GM23338 (cell line): ENCODE measurements at regions not wholly inside any gene's neighbourhood (a gene's known extent, or its start where the extent isn't known, plus 50 kb on each side); places are given as distances from the start of the nearest gene placed in this dataset.

Experiments
- ATAC-seq: fragments of 200-7000 bp; cut with Tn5 transposase; 3 replicates; pipeline ENCODE4 v1.9.1; 2020
- DNase-seq: peaks from one replicate; pipeline ENCODE4 v3.0.0-alpha.2; 2015; ENCODE audit warnings: low spot score
- H2AFZ ChIP-seq: fragments of 200-600 bp; sonication (generic); 2 replicates; pipeline ENCODE4 v1.8.0; 2016; ENCODE audit warnings: antibody characterized with exemption, mild to moderate bottlenecking, moderate library complexity
- H3F3A ChIP-seq: fragments of 200-600 bp; sonication (generic); replicated peaks from 2 replicates; pipeline ENCODE4 v1.8.0; 2017; ENCODE audit warnings: antibody characterized with exemption, mixed run types, low read depth
- H3K27ac ChIP-seq: fragments of 200-600 bp; sonication (generic); 2 replicates; pipeline ENCODE4 v1.6.1; 2016; ENCODE audit warnings: low read depth
- H3K27me3 ChIP-seq: fragments of 200-600 bp; sonication (generic); 2 replicates; pipeline ENCODE4 v1.8.0; 2016; ENCODE audit warnings: mild to moderate bottlenecking, mixed run types, moderate library complexity; ENCODE audit not compliant: insufficient read depth
- H3K36me3 ChIP-seq: fragments of 200-600 bp; sonication (generic); 2 replicates; pipeline ENCODE4 v1.8.0; 2016; ENCODE audit warnings: mild to moderate bottlenecking; ENCODE audit not compliant: insufficient read depth
- H3K4me1 ChIP-seq: fragments of 200-600 bp; sonication (generic); 2 replicates; pipeline ENCODE4 v1.8.0; 2016; ENCODE audit warnings: mild to moderate bottlenecking, moderate library complexity; ENCODE audit not compliant: insufficient read depth
- H3K4me2 ChIP-seq: fragments of 200-600 bp; sonication (generic); 2 replicates; pipeline ENCODE4 v1.7.1; 2017; ENCODE audit warnings: mixed run types
- H3K4me3 ChIP-seq: fragments of 200-600 bp; sonication (generic); 2 replicates; pipeline ENCODE4 v1.6.1; 2016; ENCODE audit warnings: mixed run types
- H3K79me2 ChIP-seq: fragments of 200-600 bp; sonication (generic); replicated peaks from 2 replicates; pipeline ENCODE4 v1.8.0; 2017; ENCODE audit warnings: mild to moderate bottlenecking; ENCODE audit not compliant: insufficient read depth
- H3K9me2 ChIP-seq: fragments of 200-600 bp; sonication (generic); 2 replicates; pipeline ENCODE4 v1.8.0; 2017; ENCODE audit not compliant: insufficient read depth
- H4K20me1 ChIP-seq: fragments of 200-600 bp; sonication (generic); replicated peaks from 2 replicates; pipeline ENCODE4 v1.8.0; 2017; ENCODE audit warnings: mild to moderate bottlenecking; ENCODE audit not compliant: insufficient read depth
- H3K27ac Mint-ChIP-seq: 2 replicates; pipeline ENCODE4 v1.8.0; 2020; ENCODE audit warnings: inconsistent platforms, mild to moderate bottlenecking, moderate library complexity, mixed read lengths
- H3K27me3 Mint-ChIP-seq: 3 replicates; pipeline ENCODE4 v1.8.0; 2022; ENCODE audit warnings: low read depth, mild to moderate bottlenecking, moderate library complexity, mixed read lengths, inconsistent platforms; ENCODE audit not compliant: insufficient read depth, poor library complexity
- H3K36me3 Mint-ChIP-seq: 3 replicates; pipeline ENCODE4 v1.8.0; 2021; ENCODE audit warnings: low read depth, mild to moderate bottlenecking, inconsistent platforms, moderate library complexity, mixed read lengths
- H3K4me1 Mint-ChIP-seq: 3 replicates; pipeline ENCODE4 v1.8.0; 2020; ENCODE audit warnings: mild to moderate bottlenecking, inconsistent platforms, mixed read lengths
- H3K4me3 Mint-ChIP-seq: 3 replicates; pipeline ENCODE4 v1.8.0; 2021; ENCODE audit warnings: moderate library complexity, mild to moderate bottlenecking, inconsistent platforms, mixed read lengths
- H3K9me3 Mint-ChIP-seq: 3 replicates; pipeline ENCODE4 v1.8.0; 2020; ENCODE audit warnings: moderate library complexity, mild to moderate bottlenecking, inconsistent platforms, mixed read lengths
- CREB1 ChIP-seq: fragments of 250-450 bp; sonication (Bioruptor Pico); IDR thresholded peaks from 2 replicates; pipeline ENCODE4 v1.5.0; 2020; ENCODE audit warnings: low read depth, mild to moderate bottlenecking, moderate library complexity
- ETS1 ChIP-seq: IDR thresholded peaks from 2 replicates; pipeline ENCODE4 v1.6.1; 2016; ENCODE audit warnings: antibody characterized with exemption
- EZH2 ChIP-seq: fragments of 200-600 bp; sonication (generic); IDR thresholded peaks from one replicate; pipeline ENCODE4 v1.8.0; 2017; ENCODE audit warnings: antibody characterized with exemption, mild to moderate bottlenecking, low read depth; ENCODE audit not compliant: unreplicated experiment
- NANOG ChIP-seq: IDR thresholded peaks from 2 replicates; pipeline ENCODE4 v1.6.1; 2016; ENCODE audit warnings: antibody characterized with exemption, borderline replicate concordance
- POLR2AphosphoS5 ChIP-seq: IDR thresholded peaks from 2 replicates; pipeline ENCODE4 v1.6.1; 2016; ENCODE audit warnings: antibody characterized with exemption, low read depth
- STAT1 ChIP-seq: IDR thresholded peaks from one replicate; pipeline ENCODE4 v1.6.1; 2016; ENCODE audit warnings: antibody characterized with exemption; ENCODE audit not compliant: unreplicated experiment
- ZNF114 ChIP-seq: fragments of 250-450 bp; sonication (Bioruptor Pico); IDR thresholded peaks from 2 replicates; pipeline ENCODE4 v1.5.0; 2020; ENCODE audit warnings: mild to moderate bottlenecking, moderate library complexity
- TF ChIP-seq, protein P1 (sequence below), 2 experiments: fragments of 200-600 bp in 1 of 2; sonication (generic) in 1 of 2; conservative IDR thresholded peaks; 2 replicates each; pipeline versions ENCODE4 v1.5.1 to v1.6.1; 2016 to 2017; ENCODE audit warnings: antibody characterized with exemption in 2 of 2, low read depth in 2 of 2, mild to moderate bottlenecking in 2 of 2, moderate library complexity in 1 of 2
- TF ChIP-seq, protein P2 (sequence below): IDR thresholded peaks from one replicate; pipeline ENCODE4 v1.6.1; 2018; ENCODE audit warnings: antibody characterized with exemption; ENCODE audit not compliant: unreplicated experiment
- TF ChIP-seq, protein P3 (sequence below): fragments of 250-450 bp; sonication (Bioruptor Pico); IDR thresholded peaks from 2 replicates; pipeline ENCODE4 v1.5.0; 2020; ENCODE audit warnings: mild to moderate bottlenecking, moderate library complexity

- H3K4me3 ChIP-seq = no peak overlapping the region
- Mint-ChIP-seq H3K27me3 (no peaks in the 10 kb centered on the region), H3K36me3 (peaks cover 5% of the 10 kb centered on the region; the same call in 2 of the 3 replicates), H3K9me3 (peaks cover 6% of the 10 kb centered on the region), H3K4me3 (no peak overlapping the region), H3K4me1 (peaks cover 7% of the 10 kb centered on the region), H3K27ac (no peak overlapping the region)
- H3K27me3 ChIP-seq = no peaks in the 10 kb centered on the region
- H3F3A ChIP-seq = no peaks in the 10 kb centered on the region
- ATAC-seq (no peak), DNase-seq (no peak)
- H4K20me1 ChIP-seq = no peaks in the 10 kb centered on the region
- no peak overlapping the region for H3K27ac ChIP-seq
- H2AFZ ChIP-seq = no peak overlapping the region
- peaks cover 8% of the 10 kb centered on the region; the same call in 1 of the 2 replicates for H3K4me1 ChIP-seq
- TF ChIP-seq, protein P1, sequence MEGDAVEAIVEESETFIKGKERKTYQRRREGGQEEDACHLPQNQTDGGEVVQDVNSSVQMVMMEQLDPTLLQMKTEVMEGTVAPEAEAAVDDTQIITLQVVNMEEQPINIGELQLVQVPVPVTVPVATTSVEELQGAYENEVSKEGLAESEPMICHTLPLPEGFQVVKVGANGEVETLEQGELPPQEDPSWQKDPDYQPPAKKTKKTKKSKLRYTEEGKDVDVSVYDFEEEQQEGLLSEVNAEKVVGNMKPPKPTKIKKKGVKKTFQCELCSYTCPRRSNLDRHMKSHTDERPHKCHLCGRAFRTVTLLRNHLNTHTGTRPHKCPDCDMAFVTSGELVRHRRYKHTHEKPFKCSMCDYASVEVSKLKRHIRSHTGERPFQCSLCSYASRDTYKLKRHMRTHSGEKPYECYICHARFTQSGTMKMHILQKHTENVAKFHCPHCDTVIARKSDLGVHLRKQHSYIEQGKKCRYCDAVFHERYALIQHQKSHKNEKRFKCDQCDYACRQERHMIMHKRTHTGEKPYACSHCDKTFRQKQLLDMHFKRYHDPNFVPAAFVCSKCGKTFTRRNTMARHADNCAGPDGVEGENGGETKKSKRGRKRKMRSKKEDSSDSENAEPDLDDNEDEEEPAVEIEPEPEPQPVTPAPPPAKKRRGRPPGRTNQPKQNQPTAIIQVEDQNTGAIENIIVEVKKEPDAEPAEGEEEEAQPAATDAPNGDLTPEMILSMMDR (conservative IDR thresholded peaks at IDR 0.05; ENCODE audit: low read depth in 2 of 2) = no peak
- TF ChIP-seq ZNF114 (CRISPR knock-in tag) (no peak), STAT1 (no peak), CREB1 (CRISPR knock-in tag) (no peak), EZH2 (no peak), POLR2AphosphoS5 (no peak), ETS1 (no peak), NANOG (no peak)
- TF ChIP-seq, protein P2, sequence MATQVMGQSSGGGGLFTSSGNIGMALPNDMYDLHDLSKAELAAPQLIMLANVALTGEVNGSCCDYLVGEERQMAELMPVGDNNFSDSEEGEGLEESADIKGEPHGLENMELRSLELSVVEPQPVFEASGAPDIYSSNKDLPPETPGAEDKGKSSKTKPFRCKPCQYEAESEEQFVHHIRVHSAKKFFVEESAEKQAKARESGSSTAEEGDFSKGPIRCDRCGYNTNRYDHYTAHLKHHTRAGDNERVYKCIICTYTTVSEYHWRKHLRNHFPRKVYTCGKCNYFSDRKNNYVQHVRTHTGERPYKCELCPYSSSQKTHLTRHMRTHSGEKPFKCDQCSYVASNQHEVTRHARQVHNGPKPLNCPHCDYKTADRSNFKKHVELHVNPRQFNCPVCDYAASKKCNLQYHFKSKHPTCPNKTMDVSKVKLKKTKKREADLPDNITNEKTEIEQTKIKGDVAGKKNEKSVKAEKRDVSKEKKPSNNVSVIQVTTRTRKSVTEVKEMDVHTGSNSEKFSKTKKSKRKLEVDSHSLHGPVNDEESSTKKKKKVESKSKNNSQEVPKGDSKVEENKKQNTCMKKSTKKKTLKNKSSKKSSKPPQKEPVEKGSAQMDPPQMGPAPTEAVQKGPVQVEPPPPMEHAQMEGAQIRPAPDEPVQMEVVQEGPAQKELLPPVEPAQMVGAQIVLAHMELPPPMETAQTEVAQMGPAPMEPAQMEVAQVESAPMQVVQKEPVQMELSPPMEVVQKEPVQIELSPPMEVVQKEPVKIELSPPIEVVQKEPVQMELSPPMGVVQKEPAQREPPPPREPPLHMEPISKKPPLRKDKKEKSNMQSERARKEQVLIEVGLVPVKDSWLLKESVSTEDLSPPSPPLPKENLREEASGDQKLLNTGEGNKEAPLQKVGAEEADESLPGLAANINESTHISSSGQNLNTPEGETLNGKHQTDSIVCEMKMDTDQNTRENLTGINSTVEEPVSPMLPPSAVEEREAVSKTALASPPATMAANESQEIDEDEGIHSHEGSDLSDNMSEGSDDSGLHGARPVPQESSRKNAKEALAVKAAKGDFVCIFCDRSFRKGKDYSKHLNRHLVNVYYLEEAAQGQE = no peak
- TF ChIP-seq, protein P3, sequence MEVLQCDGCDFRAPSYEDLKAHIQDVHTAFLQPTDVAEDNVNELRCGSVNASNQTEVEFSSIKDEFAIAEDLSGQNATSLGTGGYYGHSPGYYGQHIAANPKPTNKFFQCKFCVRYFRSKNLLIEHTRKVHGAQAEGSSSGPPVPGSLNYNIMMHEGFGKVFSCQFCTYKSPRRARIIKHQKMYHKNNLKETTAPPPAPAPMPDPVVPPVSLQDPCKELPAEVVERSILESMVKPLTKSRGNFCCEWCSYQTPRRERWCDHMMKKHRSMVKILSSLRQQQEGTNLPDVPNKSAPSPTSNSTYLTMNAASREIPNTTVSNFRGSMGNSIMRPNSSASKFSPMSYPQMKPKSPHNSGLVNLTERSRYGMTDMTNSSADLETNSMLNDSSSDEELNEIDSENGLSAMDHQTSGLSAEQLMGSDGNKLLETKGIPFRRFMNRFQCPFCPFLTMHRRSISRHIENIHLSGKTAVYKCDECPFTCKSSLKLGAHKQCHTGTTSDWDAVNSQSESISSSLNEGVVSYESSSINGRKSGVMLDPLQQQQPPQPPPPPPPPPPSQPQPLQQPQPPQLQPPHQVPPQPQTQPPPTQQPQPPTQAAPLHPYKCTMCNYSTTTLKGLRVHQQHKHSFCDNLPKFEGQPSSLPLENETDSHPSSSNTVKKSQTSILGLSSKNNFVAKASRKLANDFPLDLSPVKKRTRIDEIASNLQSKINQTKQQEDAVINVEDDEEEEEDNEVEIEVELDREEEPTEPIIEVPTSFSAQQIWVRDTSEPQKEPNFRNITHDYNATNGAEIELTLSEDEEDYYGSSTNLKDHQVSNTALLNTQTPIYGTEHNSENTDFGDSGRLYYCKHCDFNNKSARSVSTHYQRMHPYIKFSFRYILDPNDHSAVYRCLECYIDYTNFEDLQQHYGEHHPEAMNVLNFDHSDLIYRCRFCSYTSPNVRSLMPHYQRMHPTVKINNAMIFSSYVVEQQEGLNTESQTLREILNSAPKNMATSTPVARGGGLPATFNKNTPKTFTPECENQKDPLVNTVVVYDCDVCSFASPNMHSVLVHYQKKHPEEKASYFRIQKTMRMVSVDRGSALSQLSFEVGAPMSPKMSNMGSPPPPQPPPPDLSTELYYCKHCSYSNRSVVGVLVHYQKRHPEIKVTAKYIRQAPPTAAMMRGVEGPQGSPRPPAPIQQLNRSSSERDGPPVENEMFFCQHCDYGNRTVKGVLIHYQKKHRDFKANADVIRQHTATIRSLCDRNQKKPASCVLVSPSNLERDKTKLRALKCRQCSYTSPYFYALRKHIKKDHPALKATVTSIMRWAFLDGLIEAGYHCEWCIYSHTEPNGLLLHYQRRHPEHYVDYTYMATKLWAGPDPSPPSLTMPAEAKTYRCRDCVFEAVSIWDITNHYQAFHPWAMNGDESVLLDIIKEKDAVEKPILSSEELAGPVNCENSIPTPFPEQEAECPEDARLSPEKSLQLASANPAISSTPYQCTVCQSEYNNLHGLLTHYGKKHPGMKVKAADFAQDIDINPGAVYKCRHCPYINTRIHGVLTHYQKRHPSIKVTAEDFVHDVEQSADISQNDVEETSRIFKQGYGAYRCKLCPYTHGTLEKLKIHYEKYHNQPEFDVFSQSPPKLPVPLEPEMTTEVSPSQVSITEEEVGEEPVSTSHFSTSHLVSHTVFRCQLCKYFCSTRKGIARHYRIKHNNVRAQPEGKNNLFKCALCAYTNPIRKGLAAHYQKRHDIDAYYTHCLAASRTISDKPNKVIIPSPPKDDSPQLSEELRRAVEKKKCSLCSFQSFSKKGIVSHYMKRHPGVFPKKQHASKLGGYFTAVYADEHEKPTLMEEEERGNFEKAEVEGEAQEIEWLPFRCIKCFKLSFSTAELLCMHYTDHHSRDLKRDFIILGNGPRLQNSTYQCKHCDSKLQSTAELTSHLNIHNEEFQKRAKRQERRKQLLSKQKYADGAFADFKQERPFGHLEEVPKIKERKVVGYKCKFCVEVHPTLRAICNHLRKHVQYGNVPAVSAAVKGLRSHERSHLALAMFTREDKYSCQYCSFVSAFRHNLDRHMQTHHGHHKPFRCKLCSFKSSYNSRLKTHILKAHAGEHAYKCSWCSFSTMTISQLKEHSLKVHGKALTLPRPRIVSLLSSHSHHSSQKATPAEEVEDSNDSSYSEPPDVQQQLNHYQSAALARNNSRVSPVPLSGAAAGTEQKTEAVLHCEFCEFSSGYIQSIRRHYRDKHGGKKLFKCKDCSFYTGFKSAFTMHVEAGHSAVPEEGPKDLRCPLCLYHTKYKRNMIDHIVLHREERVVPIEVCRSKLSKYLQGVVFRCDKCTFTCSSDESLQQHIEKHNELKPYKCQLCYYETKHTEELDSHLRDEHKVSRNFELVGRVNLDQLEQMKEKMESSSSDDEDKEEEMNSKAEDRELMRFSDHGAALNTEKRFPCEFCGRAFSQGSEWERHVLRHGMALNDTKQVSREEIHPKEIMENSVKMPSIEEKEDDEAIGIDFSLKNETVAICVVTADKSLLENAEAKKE (CRISPR knock-in tag) = no peak
- H3K4me2 ChIP-seq = no peak overlapping the region
- 0 out of 2 replicates have a peak, but pooled peaks cover 9% of the 10 kb centered on the region for H3K9me2 ChIP-seq
- H3K79me2 ChIP-seq = no peaks in the 10 kb centered on the region
- no peaks in the 10 kb centered on the region for H3K36me3 ChIP-seq
These were observed 463.5 kb downstream of the TAFA4 start for GRCh38 chr3:68468695-68469375.
